UCSD-AML1 (cell line): ENCODE measurements at regions not wholly inside any gene's neighbourhood (a gene's known extent, or its start where the extent isn't known, plus 50 kb on each side); places are given as distances from the start of the nearest gene placed in this dataset.

ENCODE experiments used
- DNase-seq: peaks from one replicate; lab custom pipeline; 2025; ENCODE audit not compliant: unreplicated experiment; lab: John Stamatoyannopoulos, UW

DNA sequence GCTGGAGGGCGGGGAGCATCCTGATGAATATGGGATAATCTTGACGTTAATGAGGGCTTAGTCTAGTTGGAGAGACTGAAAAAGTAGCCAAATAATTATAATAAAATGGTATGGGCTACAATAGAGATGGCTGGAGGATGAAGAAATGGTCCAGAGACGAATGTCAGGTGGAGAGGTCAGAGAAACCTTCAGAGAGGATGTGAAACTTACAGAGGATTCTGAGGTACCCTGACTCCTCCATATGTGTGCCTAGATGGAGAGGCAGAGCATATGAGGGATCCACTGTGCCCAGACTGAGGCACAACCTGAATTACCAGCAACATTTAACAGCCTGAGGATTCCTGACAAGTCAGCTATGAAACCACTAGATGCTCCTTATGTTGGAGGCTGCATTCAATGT is 417.0 kb downstream of the ATP23 start:
- no peak for DNase-seq

DNA sequence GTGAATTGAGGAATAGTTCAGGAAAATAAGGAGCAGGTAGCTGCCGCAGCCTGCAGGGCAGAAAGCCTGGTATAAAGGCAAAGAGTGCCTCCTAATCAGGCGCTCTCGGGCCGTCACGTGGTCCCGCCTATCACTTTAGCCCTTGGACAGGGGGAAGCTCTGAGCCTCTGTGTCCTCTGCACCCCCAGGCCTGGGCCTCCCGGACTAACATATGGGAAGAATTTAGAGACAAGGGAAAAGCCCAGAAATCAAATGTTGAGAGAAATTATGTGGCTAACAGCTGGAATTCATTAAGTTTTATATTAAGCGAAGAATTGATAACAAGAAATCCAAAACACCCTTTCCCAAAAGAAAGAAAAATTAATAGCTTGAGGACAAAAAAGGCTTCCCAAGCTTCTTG is 417.7 kb downstream of the ATP23 start:
- no peak for DNase-seq

GRCh38 chr12:58361056-58361455 is 419.7 kb downstream of the ATP23 start:
- no peak for DNase-seq

DNA sequence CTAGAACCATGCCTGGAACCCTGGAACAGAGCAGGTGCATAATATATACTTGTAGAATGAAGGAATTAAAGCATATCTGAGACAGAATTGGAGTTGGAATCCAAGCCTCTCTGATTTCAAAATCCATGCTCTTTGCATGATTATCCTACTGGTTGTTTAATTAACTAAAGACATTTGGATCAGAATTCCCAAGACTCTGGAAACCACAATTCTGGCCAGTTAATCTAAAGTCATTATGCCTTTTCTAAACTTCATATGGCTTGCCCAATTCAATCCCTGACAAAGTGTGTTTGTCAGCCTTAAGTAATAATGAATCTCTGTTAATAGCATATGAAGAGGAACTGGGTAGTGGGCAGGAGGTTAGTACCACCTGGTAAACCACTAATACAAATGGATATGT is 422.6 kb downstream of the ATP23 start:
- DNase-seq: no peak

DNA sequence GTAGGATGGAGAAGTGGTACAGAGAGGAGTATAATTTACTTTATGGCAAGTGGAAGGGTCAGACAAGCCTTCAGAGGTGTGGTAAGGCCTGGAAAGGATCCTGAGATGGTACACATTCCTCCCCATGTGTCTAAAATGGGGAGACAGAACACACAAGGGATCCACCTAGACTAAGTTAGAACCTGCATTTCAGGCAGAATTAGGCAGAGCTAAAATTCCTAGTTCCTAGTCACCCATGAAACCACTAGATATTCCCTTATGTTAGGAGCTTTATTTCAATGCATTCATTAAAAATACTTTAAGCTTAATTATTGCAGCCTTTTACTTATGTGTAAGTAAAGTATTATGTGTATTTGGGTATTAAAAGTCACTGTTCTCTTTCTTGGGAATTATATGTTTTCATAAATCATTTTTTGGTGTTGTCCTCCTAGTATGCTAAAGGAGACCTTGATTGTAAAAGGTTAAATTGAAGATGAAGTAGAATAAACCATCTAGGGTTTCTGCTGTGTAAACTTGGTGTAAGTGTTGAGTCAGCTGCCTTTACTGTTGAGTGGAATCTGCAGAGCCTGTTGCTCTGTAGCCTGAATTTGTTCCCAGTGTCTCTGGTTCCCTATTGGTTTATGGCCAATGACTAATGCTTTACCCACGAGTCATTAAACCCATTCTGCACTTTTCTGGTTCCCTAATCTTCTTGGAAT is 423.2 kb downstream of the ATP23 start:
- DNase-seq: no peak

- no peak for DNase-seq
Measured at GRCh38 chr12:58365087-58365390, 423.7 kb downstream of the ATP23 start.

GRCh38 chr12:58367041-58367440 is 425.7 kb downstream of the ATP23 start:
- no peak for DNase-seq

DNA sequence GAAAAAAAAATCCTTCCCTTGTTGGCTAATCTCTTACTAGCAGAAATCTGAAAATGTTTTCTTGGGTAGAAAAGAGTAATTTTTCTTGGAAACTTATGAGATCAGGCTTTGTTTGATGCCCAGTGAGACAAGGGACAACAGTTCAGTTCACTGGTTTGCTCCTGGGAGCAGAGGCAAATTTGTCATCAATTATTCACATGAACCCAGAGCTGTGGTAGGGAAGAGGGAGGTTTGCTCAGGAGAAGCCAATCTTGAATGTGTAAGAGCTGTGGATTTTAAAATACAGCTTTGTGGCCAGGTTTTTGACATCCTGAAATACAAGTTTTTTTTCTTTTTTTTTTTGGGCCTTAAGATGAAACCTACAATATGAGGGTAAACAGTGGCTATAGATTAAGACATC is 426.6 kb downstream of the ATP23 start:
- DNase-seq: no peak

DNA sequence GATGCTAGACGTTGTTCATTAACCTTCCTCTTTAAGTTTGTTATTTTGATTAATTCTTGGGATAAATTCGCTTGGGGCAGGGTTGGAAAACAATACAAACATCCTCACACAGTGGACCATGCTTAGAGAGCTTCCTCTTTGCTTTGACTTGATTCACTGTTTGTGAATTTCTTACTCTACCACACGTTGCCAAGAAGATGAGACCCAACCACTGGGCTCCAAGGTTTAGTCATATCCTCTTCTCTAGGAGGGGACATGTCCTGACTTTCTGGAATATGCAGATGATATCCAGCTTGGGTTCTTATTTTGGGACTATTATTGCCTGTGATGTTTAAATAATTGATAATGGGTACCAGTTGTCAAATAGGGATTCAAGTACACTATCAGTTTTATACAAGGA is 428.2 kb downstream of the ATP23 start:
- DNase-seq: no peak

DNA sequence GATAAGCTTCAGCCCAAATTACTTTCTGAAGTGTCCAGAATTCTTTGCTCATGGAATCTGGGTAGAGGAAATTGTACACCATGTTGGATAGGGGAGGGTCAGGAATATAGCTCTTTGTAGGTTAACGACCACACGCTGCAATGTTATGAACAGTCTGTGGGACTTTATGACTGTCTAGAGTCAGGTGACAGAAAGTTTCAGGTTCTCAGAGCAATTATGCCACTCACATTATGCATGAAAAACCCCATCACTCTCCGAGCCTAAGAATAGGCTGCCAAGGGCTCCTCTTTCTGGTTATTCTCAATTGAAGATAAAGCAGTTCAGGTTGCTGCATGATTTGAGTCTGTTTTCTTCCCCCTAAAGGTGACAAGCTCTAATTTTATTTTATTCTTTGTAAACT is 430.9 kb downstream of the ATP23 start:
- no peak for DNase-seq

GRCh38 chr12:58378028-58378427 is 436.7 kb downstream of the ATP23 start:
- DNase-seq: no peak

- no peak for DNase-seq
Measured at GRCh38 chr12:58381546-58381945, 440.2 kb downstream of the ATP23 start.

GRCh38 chr12:58384196-58384595 is 442.8 kb downstream of the ATP23 start:
- DNase-seq: no peak

DNA sequence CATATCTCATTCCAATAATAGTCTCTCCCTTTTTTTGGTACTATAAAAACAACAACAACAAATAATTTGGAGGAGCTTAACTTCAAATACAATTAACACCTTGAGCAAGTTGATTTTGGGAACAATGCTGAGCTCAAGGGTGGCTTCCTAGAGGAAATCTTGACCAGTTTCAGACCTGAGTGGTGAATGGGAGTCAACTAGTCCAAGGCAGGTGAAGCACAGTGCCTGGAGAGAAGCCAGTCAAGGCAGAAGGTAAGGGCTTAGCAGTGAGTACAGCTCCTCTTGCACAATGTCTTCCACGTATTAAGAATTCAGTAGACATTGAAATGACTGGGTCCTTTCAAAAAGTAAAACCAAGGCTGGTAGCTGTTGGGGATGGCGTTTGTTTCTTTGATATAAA is 444.8 kb downstream of the ATP23 start:
- DNase-seq: no peak

DNA sequence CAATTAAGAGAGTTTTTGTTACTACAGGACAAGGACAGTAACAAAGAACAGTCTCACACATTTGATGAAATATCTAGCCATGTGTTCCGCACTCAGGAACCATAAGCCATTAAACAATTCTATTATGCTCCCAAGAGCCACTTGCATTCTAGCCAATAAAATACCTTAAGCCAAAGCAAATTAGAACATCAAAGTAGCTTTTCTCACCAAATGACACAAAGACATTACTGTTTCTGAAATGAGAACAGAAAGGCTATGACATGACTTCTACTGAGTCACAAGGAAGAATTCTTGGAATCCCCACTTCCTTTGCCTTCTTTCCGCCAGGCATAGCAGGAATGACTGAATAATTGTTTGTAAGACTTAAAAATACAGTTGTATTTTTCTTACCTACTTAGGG is 445.8 kb downstream of the ATP23 start:
- DNase-seq: no peak

DNA sequence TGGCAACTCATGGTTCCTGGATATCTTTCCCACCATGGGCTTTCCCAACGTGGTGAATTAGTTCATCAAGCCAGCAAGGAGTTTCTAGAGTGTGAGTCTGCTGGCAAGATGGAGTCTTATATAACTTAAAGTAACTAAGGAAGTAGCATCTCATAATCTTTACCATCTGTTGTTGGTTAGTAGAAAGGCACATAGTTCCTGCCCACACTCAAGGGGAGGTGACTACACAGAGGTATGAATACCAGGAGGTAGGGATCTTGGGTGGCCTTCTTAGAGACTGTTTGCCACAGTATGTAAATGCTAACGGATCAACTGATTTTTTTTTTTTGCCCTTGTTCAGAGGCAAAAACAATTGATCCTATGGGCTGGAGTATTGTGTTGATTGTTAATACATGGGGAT is 446.9 kb downstream of the ATP23 start:
- no peak for DNase-seq

DNA sequence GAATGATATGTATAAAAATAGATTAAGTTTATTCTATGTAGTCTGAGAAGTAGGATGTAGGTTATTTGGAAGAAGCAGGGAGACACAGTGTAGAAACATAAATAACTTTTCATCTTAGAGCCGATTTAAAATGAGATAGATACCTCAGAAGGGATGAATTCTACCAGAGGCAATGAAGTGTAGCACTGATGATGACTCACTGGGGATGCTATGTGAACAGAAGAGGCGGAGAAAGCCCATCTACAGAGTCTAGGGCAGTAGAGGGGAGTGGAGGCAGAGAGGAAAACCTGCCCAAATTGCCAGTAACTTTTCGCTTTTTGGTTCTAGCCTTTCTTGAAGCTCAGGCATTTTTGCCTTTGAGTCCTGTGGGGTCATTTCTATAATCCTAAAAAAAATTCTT is 451.8 kb downstream of the ATP23 start:
- no peak for DNase-seq

DNA sequence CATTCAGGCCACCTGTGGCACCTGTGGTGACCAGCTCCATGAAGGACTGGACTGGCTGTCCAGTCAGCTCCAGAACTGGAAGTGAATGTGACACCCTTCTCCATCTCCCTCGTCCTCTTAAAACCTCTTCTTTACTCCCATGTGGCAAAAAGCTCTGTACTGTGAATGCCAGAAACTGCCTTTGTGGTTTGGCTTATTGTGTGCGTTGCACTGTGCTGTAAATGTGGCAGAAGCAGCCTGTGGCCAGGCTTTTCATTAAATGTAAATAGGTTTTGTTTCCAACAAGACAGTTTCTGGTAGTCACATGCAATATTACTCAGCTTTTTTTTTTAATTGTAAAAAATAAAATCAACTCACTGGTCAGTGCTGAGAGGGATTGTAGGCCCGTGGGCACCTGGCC is 453.7 kb downstream of the ATP23 start:
- DNase-seq: no peak

DNA sequence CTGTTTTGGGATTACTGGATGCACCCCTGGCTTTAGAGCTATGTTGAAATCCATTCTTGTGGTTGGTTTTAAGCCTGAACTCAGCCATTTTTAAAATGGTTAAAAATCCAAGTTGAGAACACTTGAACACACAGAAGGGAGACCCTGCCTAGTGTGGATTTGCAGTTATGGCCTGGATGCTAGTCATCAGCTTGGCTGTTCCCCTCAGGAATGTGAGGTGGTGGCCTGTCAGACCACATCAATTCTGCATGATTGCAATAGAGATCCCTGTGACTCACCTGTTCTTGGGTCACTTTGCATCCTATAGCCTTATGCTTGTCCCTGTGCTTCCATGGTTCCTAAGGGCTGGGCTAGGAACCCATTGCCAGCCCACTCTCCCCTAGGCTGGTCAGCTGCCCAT is 454.1 kb downstream of the ATP23 start:
- no peak for DNase-seq

- DNase-seq: no peak
Measured at GRCh38 chr12:58396239-58396638, 454.9 kb downstream of the ATP23 start.

- no peak for DNase-seq
Measured at GRCh38 chr12:58405363-58405762, 464.0 kb downstream of the ATP23 start.

DNA sequence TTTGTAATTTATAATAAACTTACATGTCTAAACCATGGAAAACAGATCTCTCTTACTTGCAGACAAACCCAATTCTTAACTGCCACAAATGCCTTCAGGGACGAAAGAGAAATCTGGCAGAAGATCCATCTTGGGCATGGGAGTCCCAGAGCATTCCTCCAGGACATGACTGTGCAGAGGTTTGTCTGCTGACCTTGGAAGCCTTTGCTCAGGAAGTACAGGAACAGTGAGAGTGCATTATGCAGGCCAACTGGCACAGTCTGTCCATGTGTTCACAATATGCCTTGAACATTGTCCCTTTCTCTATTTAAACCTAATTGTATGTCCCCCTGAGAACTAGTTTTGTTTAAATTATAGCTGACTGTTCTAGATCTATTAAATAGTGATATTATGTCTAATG is 467.1 kb downstream of the ATP23 start:
- no peak for DNase-seq

DNA sequence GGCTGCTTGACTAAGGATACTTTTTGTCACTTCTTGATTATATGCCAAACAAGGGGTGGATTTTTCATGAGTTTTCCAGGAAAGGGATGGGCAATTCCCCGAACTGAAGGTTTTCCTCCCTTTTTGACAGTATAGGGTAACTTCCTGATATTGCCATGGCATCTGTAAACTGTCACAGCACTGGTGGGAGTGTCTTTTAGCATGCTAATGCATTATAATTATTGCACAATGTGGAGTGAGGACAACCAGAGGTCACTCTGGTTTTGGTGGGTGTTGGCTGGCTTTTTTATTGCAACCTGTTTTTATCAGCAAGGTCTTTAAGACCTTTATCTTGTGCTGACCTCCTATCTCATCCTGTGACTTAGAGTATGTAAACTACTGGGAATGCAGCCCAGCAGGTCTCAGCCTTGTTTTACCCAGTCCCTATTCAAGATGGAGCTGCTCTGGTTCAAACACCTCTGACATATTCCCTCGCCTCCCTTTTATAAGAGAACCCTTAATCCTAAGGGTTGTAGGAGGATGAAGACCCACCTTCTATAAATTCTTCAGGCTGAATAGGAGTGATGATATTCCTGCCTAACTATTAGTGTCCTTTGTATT is 471.2 kb downstream of the ATP23 start:
- DNase-seq: no peak
